ENCODE measurements at regions not wholly inside any gene's neighbourhood (a gene's known extent, or its start where the extent isn't known, plus 50 kb on each side); places are given as distances from the start of the nearest gene placed in this dataset.

- Histone ChIP-seq H3K4me1 (no peaks in the 10 kb centered on the region), H3K9me3 (no peaks in the 10 kb centered on the region), H3K4me3 (no peak overlapping the region), H3K27ac (no peak overlapping the region), H3K36me3 (no peaks in the 10 kb centered on the region), H3K27me3 (no peaks in the 10 kb centered on the region)
- WGBS, 2 donors: 68 to 86% methylated on average over 6 of the region's 6 CpGs
- peak in 1 of 2 donors; percentile 34 for DNase-seq
- ATAC-seq (ENCODE audit: low FRiP score in 2 of 2): no peak
- TF ChIP-seq CTCF (IDR thresholded peaks at IDR 0.05) (no peak), EP300 (IDR thresholded peaks at IDR 0.05) (no peak), POLR2A (IDR thresholded peaks at IDR 0.05) (no peak), POLR2AphosphoS5 (IDR thresholded peaks at IDR 0.05) (no peak)
Observed at GRCh38 chr10:98080494-98080893, 50.1 kb upstream of the CRTAC1 start.

All from upper lobe of left lung (tissue), 6 donors.